OCI-LY7 (cell line): ENCODE measurements at regions not wholly inside any gene's neighbourhood (a gene's known extent, or its start where the extent isn't known, plus 50 kb on each side); places are given as distances from the start of the nearest gene placed in this dataset.

Source experiments
- EZH2phosphoT487 ChIP-seq: fragments of 200-600 bp; sonication (generic); IDR thresholded peaks from 2 replicates; pipeline ENCODE4 v1.6.1; 2018; ENCODE audit warnings: low read depth, borderline replicate concordance, mild to moderate bottlenecking, mixed run types, antibody characterized with exemption, low read length, moderate library complexity, mixed read lengths
- TF ChIP-seq, protein P1 (sequence below): fragments of 200-600 bp; sonication (generic); conservative IDR thresholded peaks from 2 replicates; pipeline ENCODE4 v1.5.1; 2014; ENCODE audit warnings: mild to moderate bottlenecking, antibody characterized with exemption, low read length, moderate library complexity, mixed read lengths

DNA sequence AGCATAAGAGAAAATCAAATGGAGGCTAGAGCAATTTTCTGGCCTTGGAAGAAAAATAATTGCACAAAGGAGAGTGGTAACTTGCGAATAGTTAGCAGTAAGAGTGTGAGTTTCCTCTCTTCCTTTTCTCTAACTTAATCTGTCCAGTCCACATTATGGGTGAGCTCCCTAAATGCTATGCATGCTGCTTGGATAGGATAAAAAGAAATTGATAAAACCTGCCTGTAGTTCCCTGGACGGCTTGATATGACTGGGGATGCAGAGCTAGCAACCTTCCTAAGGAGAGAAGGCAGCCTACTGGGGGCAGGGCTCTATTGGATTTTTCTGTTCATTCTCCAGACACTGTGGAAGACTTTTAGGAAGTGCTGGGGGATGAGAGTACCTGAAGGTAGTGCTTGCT is 311.3 kb downstream of the LMO7 start:
- TF ChIP-seq, protein P1, sequence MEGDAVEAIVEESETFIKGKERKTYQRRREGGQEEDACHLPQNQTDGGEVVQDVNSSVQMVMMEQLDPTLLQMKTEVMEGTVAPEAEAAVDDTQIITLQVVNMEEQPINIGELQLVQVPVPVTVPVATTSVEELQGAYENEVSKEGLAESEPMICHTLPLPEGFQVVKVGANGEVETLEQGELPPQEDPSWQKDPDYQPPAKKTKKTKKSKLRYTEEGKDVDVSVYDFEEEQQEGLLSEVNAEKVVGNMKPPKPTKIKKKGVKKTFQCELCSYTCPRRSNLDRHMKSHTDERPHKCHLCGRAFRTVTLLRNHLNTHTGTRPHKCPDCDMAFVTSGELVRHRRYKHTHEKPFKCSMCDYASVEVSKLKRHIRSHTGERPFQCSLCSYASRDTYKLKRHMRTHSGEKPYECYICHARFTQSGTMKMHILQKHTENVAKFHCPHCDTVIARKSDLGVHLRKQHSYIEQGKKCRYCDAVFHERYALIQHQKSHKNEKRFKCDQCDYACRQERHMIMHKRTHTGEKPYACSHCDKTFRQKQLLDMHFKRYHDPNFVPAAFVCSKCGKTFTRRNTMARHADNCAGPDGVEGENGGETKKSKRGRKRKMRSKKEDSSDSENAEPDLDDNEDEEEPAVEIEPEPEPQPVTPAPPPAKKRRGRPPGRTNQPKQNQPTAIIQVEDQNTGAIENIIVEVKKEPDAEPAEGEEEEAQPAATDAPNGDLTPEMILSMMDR: no peak
- no peak for TF ChIP-seq EZH2phosphoT487
